ENCODE measurements at regions not wholly inside any gene's neighbourhood (a gene's known extent, or its start where the extent isn't known, plus 50 kb on each side); places are given as distances from the start of the nearest gene placed in this dataset.
"Not testable (repeated sequence)": the region's sequence is repeated elsewhere in the genome, so short reads cannot be mapped to it uniquely, and the experiment has no call there.

DNA sequence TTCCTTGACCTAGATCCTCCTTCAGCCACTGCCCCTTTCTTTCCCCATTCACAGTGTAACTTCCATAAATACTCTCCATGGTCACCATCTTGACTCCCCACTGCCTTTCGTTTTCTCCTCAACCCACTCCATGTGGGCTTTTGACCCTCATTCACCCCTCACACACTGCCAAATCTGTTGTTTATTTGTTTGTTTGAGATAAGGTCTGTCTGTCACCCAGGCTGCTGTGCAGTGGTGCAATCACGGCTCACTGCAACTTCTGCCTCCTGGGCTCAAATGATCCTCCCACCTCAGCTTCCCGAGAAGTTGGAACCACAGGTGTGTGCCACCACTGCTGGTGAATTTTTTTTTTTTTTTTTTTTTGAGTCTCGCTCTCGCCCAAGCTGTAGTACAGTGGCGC lies 162.9 kb downstream of the FGF1 start:
- no peaks in the 10 kb centered on the region for H3K4me1 ChIP-seq (ENCODE audit: control insufficient read depth, insufficient read depth, low read length, poor library complexity, severe bottlenecking)

DNA sequence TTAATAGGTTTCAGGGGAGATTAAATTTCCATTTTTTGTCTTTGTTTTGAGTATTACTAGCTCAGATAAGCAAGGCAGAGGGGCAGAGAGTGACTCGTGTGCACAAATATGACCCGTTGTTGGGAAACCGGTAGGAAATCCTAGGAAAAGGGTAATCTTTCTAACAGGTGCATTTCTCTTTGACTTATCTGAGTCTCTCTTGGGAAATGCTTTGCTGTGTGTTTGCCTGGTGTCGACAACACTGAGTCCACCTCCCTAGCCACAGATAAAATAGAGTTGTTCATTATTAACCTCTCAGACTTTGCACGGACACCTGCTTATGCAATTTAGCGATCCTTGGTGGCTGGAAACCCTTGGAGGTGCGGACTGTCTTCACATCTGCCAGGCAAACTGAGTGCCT lies 164.2 kb downstream of the FGF1 start:
- Histone ChIP-seq H3K36me3 (ENCODE audit: control insufficient read depth, insufficient read depth, low read length) (no peaks in the 10 kb centered on the region), H3K4me3 (ENCODE audit: extremely low read depth, insufficient read depth, low read length, poor library complexity, severe bottlenecking) (no peak overlapping the region), H3K9me3 (ENCODE audit: control insufficient read depth, low read length) (peaks cover 5% of the 10 kb centered on the region), H3K27ac (ENCODE audit: low read depth, low read length, severe bottlenecking) (no peak overlapping the region), H3K4me1 (ENCODE audit: control insufficient read depth, insufficient read depth, low read length, poor library complexity, severe bottlenecking) (no peaks in the 10 kb centered on the region)
- 64 to 88% methylated on average over 3 to 6 of the region's 7 CpGs for WGBS, 2 experiments (ENCODE audit: insufficient coverage in 2 of 2)

More for the DNA sequence above, 162.9 kb downstream of the FGF1 start:
- H3K9me3 ChIP-seq (ENCODE audit: control insufficient read depth, low read length), result no peaks in the 10 kb centered on the region
- 83 to 90% methylated on average over 1 to 6 of the region's 6 CpGs for WGBS, 2 experiments (ENCODE audit: insufficient coverage in 2 of 2)
- H3K27ac ChIP-seq (ENCODE audit: low read depth, low read length, severe bottlenecking), result no peak overlapping the region
- H3K4me3 ChIP-seq (ENCODE audit: extremely low read depth, insufficient read depth, low read length, poor library complexity, severe bottlenecking), result no peak overlapping the region
- H3K36me3 ChIP-seq (ENCODE audit: control insufficient read depth, insufficient read depth, low read length), result no peaks in the 10 kb centered on the region

DNA sequence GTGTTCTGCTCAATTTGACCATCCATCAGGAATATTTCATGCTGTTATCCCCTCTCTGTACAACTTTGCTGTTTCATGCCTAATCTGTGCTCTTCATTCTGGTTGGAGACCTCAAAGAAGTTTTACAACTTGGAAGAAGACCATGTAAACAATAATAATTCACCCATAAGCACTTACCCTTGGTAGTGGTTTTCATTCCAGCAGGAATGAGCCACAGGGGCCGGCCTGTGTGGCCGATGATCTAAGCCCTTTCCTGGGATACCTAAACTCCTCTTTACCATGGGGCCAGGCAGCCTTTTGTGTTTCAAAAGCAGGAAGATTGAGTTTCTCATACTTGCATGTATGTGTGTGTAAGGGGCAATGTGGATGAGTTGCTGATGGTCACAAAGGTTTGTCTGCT lies 165.0 kb downstream of the FGF1 start:
- peaks cover 8% of the 10 kb centered on the region for H3K9me3 ChIP-seq (ENCODE audit: control insufficient read depth, low read length)
- no peak overlapping the region for H3K27ac ChIP-seq (ENCODE audit: low read depth, low read length, severe bottlenecking)
- no peaks in the 10 kb centered on the region for H3K36me3 ChIP-seq (ENCODE audit: control insufficient read depth, insufficient read depth, low read length)
- WGBS, 2 experiments (ENCODE audit: insufficient coverage in 2 of 2), result 80% methylated on average over 2 of the region's 2 CpGs; no CpG with 5 or more reads in 1 of the 2 experiments
- H3K4me3 ChIP-seq (ENCODE audit: extremely low read depth, insufficient read depth, low read length, poor library complexity, severe bottlenecking), result no peak overlapping the region
- H3K4me1 ChIP-seq (ENCODE audit: control insufficient read depth, insufficient read depth, low read length, poor library complexity, severe bottlenecking), result no peaks in the 10 kb centered on the region

DNA sequence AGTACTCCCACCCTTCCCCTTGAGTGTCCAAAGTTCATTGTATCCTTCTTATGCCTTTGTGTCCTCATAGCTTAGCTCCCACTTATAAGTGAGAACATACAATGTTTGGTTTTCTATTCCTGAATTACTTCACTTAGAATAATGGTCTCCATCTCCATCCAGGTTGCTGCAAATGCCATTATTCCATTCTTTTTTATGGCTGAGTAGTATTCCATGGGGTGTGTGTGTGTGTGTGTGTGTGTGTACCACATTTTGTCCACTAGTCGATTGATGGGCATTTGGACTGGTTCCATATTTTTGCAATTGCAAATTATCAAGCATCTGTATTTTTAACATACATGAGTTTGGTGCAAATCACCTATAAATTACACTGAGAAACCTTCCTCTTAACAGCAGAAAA lies 166.0 kb downstream of the FGF1 start:
- H3K4me1 ChIP-seq (ENCODE audit: control insufficient read depth, insufficient read depth, low read length, poor library complexity, severe bottlenecking); H3K27ac ChIP-seq (ENCODE audit: low read depth, low read length, severe bottlenecking); H3K4me3 ChIP-seq (ENCODE audit: extremely low read depth, insufficient read depth, low read length, poor library complexity, severe bottlenecking); H3K9me3 ChIP-seq (ENCODE audit: control insufficient read depth, low read length); H3K36me3 ChIP-seq (ENCODE audit: control insufficient read depth, insufficient read depth, low read length): not testable (repeated sequence)
- no CpG with 5 or more reads among the region's 1 CpG for WGBS, 2 experiments (ENCODE audit: insufficient coverage in 2 of 2)

DNA sequence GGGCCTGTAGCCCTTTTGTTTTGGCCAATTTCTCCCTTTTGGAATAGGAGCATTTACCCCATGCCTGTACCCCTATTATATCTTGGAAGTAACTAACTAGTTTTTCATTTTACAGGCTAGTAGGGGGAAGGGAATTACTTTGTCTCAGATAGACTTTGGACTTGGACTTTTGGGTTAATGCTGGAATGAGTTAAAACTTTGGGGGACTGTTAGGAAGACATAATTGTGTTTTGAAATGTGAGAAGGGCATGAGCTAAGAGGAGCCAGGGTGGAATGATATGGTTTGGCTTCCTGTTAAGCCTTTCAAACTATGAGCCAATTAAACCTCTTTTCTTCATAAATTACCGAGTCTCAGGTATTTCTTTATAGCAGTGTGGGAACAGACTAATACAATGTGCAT lies 168.1 kb downstream of the FGF1 start:
- no CpG with 5 or more reads among the region's 1 CpG for WGBS, 2 experiments (ENCODE audit: insufficient coverage in 2 of 2)
- Histone ChIP-seq H3K27ac (ENCODE audit: low read depth, low read length, severe bottlenecking) (no peak overlapping the region), H3K9me3 (ENCODE audit: control insufficient read depth, low read length) (peaks cover 8% of the 10 kb centered on the region), H3K4me1 (ENCODE audit: control insufficient read depth, insufficient read depth, low read length, poor library complexity, severe bottlenecking) (peaks cover 2% of the 10 kb centered on the region), H3K4me3 (ENCODE audit: extremely low read depth, insufficient read depth, low read length, poor library complexity, severe bottlenecking) (no peak overlapping the region), H3K36me3 (ENCODE audit: control insufficient read depth, insufficient read depth, low read length) (no peaks in the 10 kb centered on the region)

DNA sequence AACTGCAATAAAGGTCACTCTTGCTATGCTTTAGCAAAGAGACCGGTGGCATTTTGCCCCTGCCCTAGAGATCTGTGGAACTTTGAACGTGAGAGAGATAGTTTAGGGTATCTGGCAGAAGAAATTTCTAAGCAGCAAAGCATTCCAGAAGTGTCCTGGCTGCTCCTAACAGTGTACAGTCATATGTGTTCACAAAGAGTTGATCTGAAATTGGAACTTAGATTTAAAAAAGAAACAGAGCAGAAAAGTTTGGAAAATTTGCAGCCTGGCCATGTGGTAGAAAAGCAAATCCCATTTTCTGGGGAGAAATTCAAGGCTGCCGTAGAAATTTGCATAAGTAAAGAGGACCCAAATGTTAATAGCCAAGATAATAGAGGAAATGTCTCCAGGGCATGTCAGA lies 169.2 kb downstream of the FGF1 start:
- no peaks in the 10 kb centered on the region for H3K36me3 ChIP-seq (ENCODE audit: control insufficient read depth, insufficient read depth, low read length)
- peaks cover 9% of the 10 kb centered on the region for H3K4me1 ChIP-seq (ENCODE audit: control insufficient read depth, insufficient read depth, low read length, poor library complexity, severe bottlenecking)
- WGBS, 2 experiments (ENCODE audit: insufficient coverage in 2 of 2), result 95 to 100% methylated on average over 2 to 3 of the region's 3 CpGs
- H3K4me3 ChIP-seq (ENCODE audit: extremely low read depth, insufficient read depth, low read length, poor library complexity, severe bottlenecking), result no peak overlapping the region
- H3K9me3 ChIP-seq (ENCODE audit: control insufficient read depth, low read length), result peaks cover 8% of the 10 kb centered on the region
- no peak overlapping the region for H3K27ac ChIP-seq (ENCODE audit: low read depth, low read length, severe bottlenecking)

DNA sequence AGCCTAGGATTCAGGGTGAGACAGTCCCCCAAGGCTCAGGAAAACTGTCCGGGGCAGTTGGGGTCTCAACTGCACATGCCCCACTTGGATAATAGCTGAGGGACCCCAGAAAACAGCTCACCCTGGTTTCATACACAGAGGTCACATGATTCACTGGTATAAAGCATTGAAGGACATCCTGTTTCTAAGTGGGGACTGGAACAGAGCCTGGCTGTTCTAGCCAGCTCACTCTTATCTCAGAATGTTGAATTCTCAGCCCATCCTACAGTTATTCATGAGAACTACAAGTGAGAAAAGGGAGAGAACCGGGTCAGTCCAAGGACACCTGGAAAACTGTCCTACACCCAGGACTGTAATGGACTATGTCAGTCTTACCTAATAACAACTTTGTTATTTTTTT lies 170.9 kb downstream of the FGF1 start:
- Histone ChIP-seq H3K4me3 (ENCODE audit: extremely low read depth, insufficient read depth, low read length, poor library complexity, severe bottlenecking) (no peak overlapping the region), H3K36me3 (ENCODE audit: control insufficient read depth, insufficient read depth, low read length) (no peaks in the 10 kb centered on the region), H3K9me3 (ENCODE audit: control insufficient read depth, low read length) (peaks cover 8% of the 10 kb centered on the region), H3K4me1 (ENCODE audit: control insufficient read depth, insufficient read depth, low read length, poor library complexity, severe bottlenecking) (peaks cover 9% of the 10 kb centered on the region), H3K27ac (ENCODE audit: low read depth, low read length, severe bottlenecking) (no peak overlapping the region)
- WGBS, 2 experiments (ENCODE audit: insufficient coverage in 2 of 2), result 100% methylated on average over 1 of the region's 2 CpGs

DNA sequence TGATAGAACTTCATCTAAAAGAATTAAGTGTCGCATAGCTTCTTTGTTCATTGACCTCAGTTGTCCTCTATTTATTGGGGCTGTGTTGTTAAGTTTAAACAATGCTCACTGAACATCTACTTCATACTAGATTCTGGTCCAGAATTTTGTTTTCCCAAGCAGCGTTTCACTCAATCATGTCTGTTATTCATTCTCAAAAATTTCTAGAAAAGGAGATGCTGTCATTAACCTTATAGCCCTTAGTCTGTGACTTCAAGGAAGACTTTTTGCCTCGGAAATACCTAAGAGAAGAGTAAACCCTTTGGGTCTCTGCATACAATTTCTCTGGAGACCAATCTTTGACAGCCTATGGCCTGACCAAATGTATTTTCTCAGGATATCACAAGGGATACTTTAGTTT lies 171.7 kb downstream of the FGF1 start:
- Histone ChIP-seq H3K9me3 (ENCODE audit: control insufficient read depth, low read length) (peaks cover 8% of the 10 kb centered on the region), H3K27ac (ENCODE audit: low read depth, low read length, severe bottlenecking) (no peak overlapping the region), H3K4me3 (ENCODE audit: extremely low read depth, insufficient read depth, low read length, poor library complexity, severe bottlenecking) (no peak overlapping the region), H3K4me1 (ENCODE audit: control insufficient read depth, insufficient read depth, low read length, poor library complexity, severe bottlenecking) (peaks cover 10% of the 10 kb centered on the region), H3K36me3 (ENCODE audit: control insufficient read depth, insufficient read depth, low read length) (peaks cover 7% of the 10 kb centered on the region)
- 93 to 100% methylated on average over 1 to 2 of the region's 3 CpGs for WGBS, 2 experiments (ENCODE audit: insufficient coverage in 2 of 2)

DNA sequence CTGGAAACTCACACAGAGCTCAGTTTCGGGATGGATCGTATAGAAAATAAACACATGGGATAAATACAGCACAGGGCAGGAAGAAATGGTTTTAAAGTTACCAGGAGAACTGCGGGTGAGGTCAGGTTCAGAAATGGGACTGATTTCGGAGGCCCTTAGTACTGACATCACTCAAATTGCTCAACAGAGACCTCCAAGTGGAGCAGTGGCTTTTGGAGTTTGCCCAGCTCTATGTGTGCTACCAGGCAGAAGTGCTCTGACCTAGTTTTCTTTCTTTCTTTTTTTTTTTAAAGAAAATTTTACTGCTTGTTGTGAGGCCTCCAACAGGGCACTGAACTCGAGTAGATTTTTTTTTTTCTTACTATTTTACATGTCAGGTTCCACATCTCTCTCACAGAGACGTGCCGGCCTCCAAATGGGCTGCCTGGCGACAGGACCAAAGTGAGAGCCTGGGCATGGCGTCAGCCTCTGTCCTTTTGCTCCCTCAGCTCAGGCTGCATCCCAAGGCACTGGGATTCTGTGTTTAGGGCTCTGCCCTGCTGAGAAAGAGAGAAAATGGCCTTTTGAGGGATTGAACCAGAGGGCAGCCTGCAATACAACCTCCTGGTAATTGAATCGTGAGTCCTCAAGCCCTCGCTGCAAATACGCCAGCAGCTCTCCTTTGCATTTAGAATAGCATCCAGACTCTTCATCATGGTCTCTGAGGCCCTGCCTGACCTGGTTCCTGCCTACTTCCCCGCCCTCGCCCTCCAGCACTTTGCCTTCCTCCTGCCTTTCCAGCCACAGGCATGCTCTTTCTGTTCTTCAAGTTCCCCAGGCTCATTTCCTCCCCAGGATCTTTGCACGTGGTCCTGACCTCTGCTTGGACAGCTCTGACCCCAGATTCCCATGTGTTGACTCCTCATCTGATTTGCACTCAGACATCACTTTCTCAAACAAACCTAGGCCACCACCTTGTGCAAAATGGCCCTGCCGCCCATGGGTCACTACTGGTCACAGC lies 173.5 kb downstream of the FGF1 start:
- no peak overlapping the region for H3K4me3 ChIP-seq (ENCODE audit: extremely low read depth, insufficient read depth, low read length, poor library complexity, severe bottlenecking)
- H3K4me1 ChIP-seq (ENCODE audit: control insufficient read depth, insufficient read depth, low read length, poor library complexity, severe bottlenecking), result peaks cover 28% of the 10 kb centered on the region
- peaks cover 5% of the 10 kb centered on the region for H3K9me3 ChIP-seq (ENCODE audit: control insufficient read depth, low read length)
- 80 to 83% methylated on average over 12 to 15 of the region's 16 CpGs for WGBS, 2 experiments (ENCODE audit: insufficient coverage in 2 of 2)
- H3K27ac ChIP-seq (ENCODE audit: low read depth, low read length, severe bottlenecking), result no peak overlapping the region
- peaks cover 7% of the 10 kb centered on the region for H3K36me3 ChIP-seq (ENCODE audit: control insufficient read depth, insufficient read depth, low read length)

DNA sequence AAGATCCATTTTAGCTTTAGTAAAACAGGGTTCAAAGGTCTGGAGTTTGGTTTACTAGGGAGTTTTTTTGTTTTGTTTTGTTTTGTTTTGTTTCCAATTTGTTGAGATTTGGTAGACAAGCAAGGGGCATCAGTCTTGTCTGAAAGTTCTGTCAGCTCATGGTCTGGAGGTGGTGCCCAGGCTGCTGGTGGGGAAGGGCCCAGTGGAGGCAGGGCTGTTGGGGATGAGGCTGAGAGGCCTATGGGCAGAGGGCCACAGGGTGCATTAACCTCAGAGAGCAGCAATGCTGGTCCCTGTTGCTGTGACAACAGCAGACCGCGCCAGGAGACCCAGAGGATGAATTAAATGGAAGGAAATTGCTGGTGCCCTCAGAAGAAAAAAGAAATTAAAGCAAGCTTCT lies 174.5 kb downstream of the FGF1 start:
- WGBS, 2 experiments (ENCODE audit: insufficient coverage in 2 of 2), result 92 to 100% methylated on average over 2 of the region's 2 CpGs
- peaks cover 38% of the 10 kb centered on the region for H3K4me1 ChIP-seq (ENCODE audit: control insufficient read depth, insufficient read depth, low read length, poor library complexity, severe bottlenecking)

DNA sequence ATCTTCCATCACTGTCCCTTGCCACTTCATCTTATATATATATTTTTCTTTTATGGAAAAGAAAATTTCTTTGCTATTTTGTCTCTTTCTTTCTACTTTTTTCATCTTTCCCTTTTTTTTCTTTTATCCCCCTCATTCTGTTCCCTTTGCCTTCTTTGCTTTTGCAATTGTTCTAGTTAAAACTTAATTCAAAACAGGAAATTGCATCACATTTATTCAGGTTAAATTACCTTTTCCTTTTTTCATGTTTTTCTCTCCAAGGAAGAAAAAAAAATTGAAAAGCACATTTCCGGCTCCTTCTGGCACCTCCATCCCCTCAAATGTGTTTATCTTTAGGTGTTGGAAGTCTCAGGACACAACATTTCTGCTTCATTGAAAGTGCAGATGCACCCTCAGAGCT lies 176.9 kb downstream of the FGF1 start:
- H3K36me3 ChIP-seq (ENCODE audit: control insufficient read depth, insufficient read depth, low read length), result peaks cover 7% of the 10 kb centered on the region
- peaks cover 41% of the 10 kb centered on the region for H3K4me1 ChIP-seq (ENCODE audit: control insufficient read depth, insufficient read depth, low read length, poor library complexity, severe bottlenecking)
- WGBS, 2 experiments (ENCODE audit: insufficient coverage in 2 of 2), result no CpG with 5 or more reads among the region's 1 CpG
- no peaks in the 10 kb centered on the region for H3K9me3 ChIP-seq (ENCODE audit: control insufficient read depth, low read length)
- no peak overlapping the region for H3K27ac ChIP-seq (ENCODE audit: low read depth, low read length, severe bottlenecking)
- H3K4me3 ChIP-seq (ENCODE audit: extremely low read depth, insufficient read depth, low read length, poor library complexity, severe bottlenecking), result no peak overlapping the region

More for the DNA sequence above, 174.5 kb downstream of the FGF1 start:
- Histone ChIP-seq H3K36me3 (ENCODE audit: control insufficient read depth, insufficient read depth, low read length) (peaks cover 7% of the 10 kb centered on the region), H3K27ac (ENCODE audit: low read depth, low read length, severe bottlenecking) (no peak overlapping the region), H3K4me3 (ENCODE audit: extremely low read depth, insufficient read depth, low read length, poor library complexity, severe bottlenecking) (no peak overlapping the region), H3K9me3 (ENCODE audit: control insufficient read depth, low read length) (peaks cover 3% of the 10 kb centered on the region)
